ENCODE measurements at regions not wholly inside any gene's neighbourhood (a gene's known extent, or its start where the extent isn't known, plus 50 kb on each side); places are given as distances from the start of the nearest gene placed in this dataset.
A peak's percentile ranks its signal among the peaks of the same experiment; 100 is the strongest.

DNA sequence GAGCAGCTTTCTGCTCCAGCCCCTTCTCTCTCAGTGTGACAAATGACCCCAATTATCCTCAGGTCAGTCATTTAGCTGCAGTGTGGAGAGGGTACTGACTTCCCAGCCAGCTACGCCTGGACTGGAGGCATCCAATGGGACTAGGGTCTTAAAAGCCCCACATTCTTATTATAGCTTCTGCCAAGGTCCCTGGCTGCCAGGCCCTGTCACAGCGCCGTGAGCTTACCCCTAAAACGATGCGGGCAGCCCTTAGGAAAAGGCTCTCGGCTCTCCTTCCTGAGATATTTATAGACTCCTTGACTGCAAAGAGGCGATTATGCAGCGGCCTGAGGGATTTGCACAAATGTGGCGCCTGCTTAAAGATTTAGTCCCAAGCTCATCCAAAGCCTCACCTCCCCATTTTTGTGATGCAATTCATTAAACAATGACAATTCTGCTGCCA is 69.2 kb upstream of the EDAR start:
- DNase-seq (no peak), ATAC-seq (peak; percentile 70)
- TF ChIP-seq, protein P1, sequence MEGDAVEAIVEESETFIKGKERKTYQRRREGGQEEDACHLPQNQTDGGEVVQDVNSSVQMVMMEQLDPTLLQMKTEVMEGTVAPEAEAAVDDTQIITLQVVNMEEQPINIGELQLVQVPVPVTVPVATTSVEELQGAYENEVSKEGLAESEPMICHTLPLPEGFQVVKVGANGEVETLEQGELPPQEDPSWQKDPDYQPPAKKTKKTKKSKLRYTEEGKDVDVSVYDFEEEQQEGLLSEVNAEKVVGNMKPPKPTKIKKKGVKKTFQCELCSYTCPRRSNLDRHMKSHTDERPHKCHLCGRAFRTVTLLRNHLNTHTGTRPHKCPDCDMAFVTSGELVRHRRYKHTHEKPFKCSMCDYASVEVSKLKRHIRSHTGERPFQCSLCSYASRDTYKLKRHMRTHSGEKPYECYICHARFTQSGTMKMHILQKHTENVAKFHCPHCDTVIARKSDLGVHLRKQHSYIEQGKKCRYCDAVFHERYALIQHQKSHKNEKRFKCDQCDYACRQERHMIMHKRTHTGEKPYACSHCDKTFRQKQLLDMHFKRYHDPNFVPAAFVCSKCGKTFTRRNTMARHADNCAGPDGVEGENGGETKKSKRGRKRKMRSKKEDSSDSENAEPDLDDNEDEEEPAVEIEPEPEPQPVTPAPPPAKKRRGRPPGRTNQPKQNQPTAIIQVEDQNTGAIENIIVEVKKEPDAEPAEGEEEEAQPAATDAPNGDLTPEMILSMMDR (IDR thresholded peaks at IDR 0.05): no peak
- Histone ChIP-seq H3K27ac (no peak overlapping the region), H3K36me3 (no peaks in the 10 kb centered on the region), H3K27me3 (no peaks in the 10 kb centered on the region), H3K4me3 (no peak overlapping the region), H3K9me3 (no peaks in the 10 kb centered on the region), H3K4me1 (no peaks in the 10 kb centered on the region)
- intact Hi-C loops (cut with DNase I): no loop called here

DNA sequence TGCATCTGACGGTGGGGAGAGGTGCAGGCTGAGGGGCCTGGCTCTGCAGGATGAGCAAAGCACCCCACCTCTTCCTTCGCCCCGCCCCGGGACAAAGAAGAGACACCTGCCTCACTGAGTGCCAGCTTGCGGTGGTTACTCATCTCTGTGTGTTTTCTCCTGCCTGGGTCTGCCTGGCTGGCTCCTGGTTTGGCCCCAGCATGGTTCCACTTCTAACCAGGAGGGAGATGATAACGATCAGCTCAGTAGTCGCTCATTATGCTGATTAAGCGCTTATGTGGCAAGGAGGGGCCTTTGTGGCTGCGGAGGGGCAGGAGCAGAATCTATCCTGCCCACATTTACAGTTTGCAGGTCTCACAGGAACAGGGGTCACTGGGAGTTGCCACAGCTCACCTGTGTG is 68.7 kb upstream of the EDAR start:
- no peak for DNase-seq
- Histone ChIP-seq H3K4me1 (no peaks in the 10 kb centered on the region), H3K27ac (no peak overlapping the region), H3K9me3 (no peaks in the 10 kb centered on the region), H3K27me3 (no peaks in the 10 kb centered on the region), H3K36me3 (no peaks in the 10 kb centered on the region), H3K4me3 (no peak overlapping the region)
- ATAC-seq: no peak
- TF ChIP-seq, protein P1 (IDR thresholded peaks at IDR 0.05): no peak
- intact Hi-C loops (cut with DNase I): no loop called here

DNA sequence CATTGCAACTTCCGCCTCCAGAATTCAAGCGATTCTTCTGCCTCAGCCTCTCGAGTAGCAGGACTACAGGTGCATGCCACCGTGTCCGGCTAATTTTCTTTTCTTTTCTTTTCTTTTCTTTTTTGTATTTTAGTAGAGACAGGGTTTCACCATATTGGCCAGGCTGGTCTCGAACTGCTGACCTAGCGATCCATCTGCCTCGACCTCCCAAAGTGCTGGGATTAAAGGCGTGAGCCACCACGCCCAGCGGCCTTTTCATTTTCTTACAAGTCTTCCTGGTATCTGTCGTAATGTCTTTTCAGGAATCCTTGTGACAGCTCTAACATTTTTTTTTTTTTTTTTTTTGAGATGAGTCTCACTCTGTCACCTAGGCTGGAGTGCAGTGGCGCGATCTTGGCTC is 66.4 kb upstream of the EDAR start:
- DNase-seq: no peak
- H3K4me1 ChIP-seq: no peaks in the 10 kb centered on the region
- no peak overlapping the region for H3K4me3 ChIP-seq
- no peak for ATAC-seq
- intact Hi-C loops (cut with DNase I): no loop called here
- no peaks in the 10 kb centered on the region for H3K9me3 ChIP-seq
- no peaks in the 10 kb centered on the region for H3K27me3 ChIP-seq
- no peaks in the 10 kb centered on the region for H3K36me3 ChIP-seq
- no peak overlapping the region for H3K27ac ChIP-seq
- TF ChIP-seq, protein P1 (IDR thresholded peaks at IDR 0.05): no peak

- intact Hi-C loops (cut with DNase I): no loop called here
- H3K4me3 ChIP-seq: no peak overlapping the region
- H3K27me3 ChIP-seq: no peaks in the 10 kb centered on the region
- H3K9me3 ChIP-seq: no peaks in the 10 kb centered on the region
- no peaks in the 10 kb centered on the region for H3K4me1 ChIP-seq
- H3K27ac ChIP-seq: no peak overlapping the region
- DNase-seq (no peak), ATAC-seq (no peak)
- TF ChIP-seq, protein P1 (IDR thresholded peaks at IDR 0.05): no peak
- no peaks in the 10 kb centered on the region for H3K36me3 ChIP-seq
Observed at GRCh38 chr2:109054865-109055264, 65.8 kb upstream of the EDAR start.

DNA sequence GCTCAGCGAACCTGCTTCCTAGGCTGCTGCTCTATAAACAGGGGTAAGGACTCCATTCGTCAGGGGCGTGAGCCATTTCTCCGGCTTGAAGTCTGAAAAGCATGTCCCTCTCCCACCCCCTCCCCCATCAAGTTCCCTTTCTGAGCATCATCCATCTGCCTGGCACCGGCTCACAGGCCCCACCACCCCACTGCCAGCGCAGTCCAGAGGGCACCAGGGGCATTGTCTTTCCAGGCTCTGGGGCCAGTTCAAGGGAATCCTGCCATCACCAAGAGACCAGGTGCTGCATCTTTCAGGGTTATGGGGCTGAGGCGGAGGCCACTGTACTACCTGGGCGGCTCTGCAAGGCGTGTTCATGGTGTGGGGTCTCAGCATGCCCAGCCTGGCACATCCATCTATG is 64.7 kb upstream of the EDAR start:
- Histone ChIP-seq H3K27me3 (no peaks in the 10 kb centered on the region), H3K4me1 (no peaks in the 10 kb centered on the region), H3K4me3 (no peak overlapping the region), H3K36me3 (no peaks in the 10 kb centered on the region), H3K9me3 (no peaks in the 10 kb centered on the region), H3K27ac (no peak overlapping the region)
- TF ChIP-seq, protein P1 (IDR thresholded peaks at IDR 0.05): no peak
- no peak for ATAC-seq
- intact Hi-C loops (cut with DNase I): no loop called here
- DNase-seq: no peak
